HG03280 (cell line): ENCODE measurements at regions not wholly inside any gene's neighbourhood (a gene's known extent, or its start where the extent isn't known, plus 50 kb on each side); places are given as distances from the start of the nearest gene placed in this dataset.
A peak's percentile ranks its signal among the peaks of the same experiment; 100 is the strongest.

ENCODE experiments used
- ATAC-seq: cut with Tn5 transposase; IDR thresholded peaks from one replicate; pipeline ENCODE4 v1.9.1; 2021; ENCODE audit warnings: mild to moderate bottlenecking, moderate library complexity; ENCODE audit not compliant: unreplicated experiment

DNA sequence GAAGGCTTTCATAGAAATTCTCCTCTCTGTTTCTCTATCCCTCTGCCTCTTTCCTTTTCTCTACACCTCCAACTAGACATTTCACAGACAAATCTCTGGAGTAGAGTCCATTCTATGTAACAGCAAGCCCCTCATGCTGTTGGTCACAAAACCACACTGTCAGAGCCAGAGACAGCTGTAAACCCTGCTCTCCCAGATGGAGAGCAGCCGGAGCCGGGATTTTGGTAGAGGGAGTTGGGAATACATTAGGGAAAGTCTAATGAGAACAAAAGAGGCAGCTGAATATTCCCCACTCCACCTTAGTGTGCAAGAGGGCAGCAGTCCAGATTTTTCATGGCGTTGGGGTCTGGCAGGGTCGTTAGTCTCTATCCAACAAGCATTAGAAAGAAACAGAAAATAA lies 68.3 kb upstream of the EDN1 start:
- no peak for ATAC-seq

DNA sequence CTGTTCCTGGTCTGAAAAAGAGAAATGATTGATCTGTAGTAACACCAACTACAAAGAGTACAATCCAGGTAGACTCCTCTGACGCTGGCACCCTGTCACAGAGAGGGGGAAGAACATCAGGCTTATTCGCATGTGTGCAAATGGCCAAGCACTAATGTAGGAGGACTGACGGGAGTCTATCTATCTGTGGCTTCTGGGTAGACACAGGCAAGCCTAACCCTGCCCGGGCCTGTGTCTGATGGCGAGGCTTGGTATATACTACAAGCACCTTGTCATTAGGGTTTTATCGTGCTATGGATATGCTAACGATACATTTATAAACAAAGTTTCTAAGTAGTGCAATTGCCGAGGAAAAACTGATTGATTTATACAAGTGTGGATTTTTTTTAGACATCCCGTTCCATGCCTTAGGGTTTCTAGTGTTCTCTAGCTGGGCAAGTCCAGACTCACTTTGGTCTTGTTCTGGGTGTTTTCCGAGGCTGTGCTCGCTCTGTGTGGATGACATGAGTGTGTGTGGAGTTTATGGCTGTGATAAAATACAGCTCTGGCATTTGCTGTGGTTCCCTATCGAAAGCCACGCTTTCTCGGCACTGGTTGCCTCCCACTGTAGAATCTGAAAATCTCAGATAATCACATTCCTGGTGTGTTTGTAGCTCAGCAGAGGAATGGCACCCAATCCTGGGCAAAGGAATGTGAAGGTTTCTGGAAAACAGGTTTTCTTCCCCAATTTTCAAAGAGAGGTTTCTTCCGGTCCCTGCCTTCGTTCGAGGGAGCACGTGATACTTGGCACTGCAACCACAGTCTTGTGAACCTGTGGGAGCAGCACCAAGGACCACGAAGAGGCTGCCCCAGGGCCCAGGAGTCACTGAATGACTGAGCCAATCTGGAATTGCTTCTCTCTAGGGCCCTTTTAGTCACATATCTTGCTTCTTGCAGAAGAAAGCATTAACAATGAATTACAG lies 67.5 kb upstream of the EDN1 start:
- ATAC-seq: no peak

DNA sequence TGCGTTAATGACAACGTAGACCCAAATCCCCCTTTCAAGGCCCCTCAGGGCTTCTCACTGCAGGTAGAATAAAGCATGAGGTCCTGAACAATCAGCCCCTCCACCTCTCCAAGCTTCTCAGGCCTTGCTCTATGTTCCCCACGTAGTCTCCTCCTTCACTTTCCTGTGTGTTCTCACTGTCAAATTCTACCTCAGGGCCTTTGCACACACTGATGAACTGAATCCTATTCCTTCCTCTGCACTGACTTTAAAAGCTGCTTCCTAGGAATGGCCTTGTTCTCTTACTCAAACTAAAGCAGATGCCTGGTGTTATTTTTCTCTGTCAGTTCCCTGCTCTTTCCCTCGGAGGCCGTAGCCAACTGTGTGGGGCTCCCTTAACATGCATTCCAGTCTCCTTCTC lies 66.8 kb upstream of the EDN1 start:
- no peak for ATAC-seq

DNA sequence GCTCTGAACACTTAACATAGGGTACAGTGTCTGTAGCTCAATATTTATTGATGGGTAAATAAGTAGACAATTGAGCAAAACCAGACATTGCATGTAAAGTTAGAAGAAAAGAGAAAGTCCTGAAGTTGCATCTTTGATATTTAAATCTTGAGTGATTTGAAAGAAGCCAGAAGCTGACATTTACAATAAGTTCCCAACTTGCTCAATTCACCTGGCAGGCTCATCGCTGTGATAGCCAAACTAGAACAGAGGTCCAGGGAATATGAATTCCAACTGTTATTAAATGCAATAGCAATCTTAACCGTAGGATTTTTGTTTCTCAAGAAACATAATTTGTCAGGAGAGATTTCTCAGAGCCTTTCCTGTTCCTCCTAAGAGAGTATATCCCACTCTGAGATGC lies 65.9 kb upstream of the EDN1 start:
- ATAC-seq: no peak

DNA sequence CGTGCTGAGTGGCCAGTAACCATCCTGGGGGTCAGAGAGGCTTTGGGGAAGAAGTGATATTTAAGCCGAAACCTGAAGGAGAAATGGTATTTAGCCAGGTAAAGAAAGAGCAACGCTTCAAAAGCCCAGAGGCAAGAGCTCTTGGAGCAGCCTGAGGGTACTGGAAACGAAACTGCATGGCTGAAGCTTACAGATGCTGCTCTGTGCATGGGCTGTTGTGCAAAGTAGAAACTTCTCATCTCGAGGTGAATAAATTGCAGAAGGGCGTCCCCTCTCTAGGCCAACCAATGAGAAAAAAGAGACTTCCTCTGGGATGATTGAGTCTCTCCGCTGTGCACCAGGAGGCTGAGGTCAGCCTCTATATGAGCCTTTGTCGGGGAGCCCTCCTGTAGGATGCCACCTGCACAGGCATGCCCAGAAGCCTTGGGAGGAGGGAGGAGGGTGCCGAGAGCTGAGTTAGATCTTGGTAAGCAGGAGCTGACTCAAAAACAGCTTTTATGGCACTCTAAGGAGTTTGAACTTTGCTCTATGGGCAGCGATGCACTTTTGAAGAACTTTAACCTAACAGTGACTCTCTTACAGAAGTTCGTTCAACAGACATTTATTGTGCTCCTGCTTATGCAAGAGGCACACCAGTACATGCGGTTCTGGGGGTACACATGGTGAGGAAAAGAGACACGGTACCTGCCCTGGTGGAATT lies 61.6 kb upstream of the EDN1 start:
- ATAC-seq: no peak

DNA sequence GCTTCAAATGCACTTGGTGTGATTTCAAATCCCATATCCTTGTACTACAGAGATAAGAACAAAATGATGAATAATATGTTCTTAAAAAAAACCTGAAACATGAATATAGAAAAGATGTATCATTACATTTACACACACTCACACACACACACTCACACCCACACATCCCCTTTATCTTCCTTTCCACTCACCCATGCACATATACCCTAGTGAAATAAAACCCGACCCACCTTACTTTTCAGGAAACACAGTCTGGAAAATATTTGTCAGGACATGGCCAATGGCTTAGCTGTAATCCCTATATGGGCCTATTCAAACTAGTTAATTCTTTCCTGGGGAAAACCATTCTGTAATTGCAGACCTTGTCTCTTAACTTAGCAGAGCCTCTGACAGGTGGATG lies 60.8 kb upstream of the EDN1 start:
- no peak for ATAC-seq

DNA sequence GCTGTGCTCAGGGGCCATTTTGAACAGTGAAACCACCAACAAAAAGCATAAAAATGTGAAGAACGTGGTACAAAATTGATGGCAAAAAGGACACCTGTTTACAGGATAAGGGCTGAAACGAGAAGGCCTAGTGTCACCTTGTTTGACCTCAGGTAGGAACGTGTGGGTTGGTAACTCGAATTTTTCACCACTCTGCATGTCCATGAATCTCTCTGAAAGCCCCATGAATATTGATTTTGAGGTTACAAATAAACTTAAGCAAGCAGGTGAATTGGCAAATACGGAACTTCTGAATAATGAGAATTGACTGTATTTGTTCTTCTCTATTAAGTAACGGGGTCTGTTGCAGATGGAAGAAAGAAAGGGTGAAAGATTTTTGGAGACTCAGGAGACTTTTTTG lies 59.6 kb upstream of the EDN1 start:
- no peak for ATAC-seq

DNA sequence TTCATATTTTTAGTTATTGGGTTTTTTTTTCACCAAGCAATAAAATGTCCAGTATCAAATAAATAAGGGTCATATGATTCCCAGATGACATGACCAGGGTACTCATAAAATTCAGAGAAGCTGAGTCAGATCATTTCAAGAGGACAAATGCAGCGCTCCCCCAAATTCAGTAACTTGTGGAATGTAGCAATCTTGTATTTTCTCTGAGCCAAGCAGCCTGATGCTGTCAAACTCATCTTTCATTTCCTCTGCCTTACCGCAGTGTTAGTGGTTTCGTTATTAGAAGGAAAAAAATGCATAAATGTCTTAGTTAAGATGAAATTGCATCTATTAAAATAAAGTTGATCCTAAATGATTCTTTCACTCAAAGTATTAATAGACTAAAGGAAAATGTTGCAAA lies 57.8 kb upstream of the EDN1 start:
- ATAC-seq: peak; percentile 73

DNA sequence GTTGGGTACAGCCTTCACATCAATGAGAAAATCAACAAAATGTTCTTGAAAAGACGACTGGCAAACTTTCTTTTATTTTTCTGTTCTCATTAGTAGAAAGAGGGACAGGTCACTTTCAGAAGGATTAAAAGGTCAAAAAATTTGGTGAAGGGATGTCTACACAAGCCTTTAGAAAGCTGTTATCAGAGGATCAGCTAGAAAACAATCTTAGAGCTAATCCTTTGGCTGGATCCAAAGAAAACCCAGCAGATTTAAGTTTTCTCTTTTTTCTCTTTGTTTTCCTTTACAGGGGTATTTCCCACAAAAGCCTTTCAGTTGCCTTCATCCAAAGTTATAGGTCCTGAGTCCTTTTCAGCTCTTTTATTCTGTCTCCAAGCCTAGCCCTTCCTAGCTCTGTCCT lies 57.3 kb upstream of the EDN1 start:
- no peak for ATAC-seq

DNA sequence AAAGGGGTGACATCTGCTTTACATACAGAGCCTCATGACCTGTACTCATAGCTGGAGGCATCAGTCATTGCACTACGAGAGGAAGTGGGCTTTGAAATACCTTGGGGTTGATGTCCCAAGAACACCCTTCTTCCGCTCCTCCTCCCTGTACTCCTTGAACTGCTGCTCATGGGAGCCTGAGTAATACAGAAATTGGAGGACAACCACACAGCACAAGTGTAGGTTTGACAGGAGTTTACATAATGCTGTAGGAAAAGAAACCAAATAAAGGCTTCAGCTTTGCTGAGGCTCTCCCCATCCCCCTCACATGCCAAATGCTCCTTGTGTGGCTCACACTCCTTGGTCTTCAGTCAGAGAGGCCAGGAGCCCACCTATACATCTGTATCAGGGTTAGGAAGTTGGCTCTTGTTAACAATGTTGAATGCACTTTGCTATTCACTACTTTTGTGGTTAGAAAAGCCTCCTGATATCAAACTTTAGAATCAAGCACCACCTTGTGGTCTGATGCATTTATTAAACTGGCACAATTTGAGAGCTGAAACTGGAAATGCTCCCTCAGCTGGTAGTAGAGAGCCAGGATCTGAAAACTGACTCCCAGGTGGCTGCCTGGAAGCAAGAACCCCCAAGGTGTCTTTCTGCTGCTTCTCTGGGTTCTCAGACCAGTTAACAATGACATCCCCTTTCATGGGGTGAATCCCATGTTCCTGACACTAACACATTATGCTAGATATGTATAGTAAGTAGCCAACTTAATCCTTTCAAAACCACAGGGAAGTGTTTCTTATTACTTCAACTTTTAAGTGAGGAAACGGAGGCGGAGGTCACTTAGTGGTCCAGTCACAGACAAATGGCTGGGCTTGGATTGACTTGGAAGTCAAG lies 56.2 kb upstream of the EDN1 start:
- ATAC-seq: peak; percentile 52

DNA sequence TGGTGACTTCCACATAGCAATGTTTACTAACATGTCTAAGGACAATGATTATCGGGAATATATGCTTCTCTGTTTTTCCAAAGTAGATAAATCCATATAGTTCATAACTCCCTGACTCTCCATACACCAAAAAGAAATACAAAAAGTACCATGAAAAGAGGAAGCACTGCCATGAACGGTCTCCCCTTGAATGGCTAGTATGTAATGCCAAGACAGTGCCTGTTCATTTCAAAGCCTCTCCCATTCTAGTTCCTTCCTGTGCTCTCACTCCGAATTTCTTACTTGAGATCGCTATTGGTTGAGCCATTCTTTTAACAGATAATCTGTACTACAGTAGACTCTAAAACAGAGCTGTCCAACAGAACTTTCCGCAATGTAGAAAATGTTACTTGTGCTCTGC lies 54.8 kb upstream of the EDN1 start:
- ATAC-seq: no peak

DNA sequence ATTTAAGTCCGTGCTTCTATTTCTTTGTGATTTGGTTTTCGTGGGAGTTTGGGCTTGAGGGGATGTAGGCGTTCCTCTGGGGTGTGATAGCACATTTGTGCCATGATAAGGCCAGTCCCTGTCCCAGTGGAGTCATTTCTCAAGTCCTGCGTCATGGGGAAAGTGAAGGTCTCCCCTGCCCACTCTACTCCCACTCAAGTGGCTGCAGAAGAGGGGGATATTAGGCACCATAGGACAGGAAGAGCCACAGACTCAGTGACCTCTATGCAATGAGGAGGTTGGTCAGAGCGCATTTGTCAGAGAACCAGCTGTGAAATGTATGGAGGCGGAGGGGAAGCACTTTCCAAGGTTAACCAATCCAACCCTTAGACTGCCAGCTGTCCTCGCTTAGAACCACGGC lies 51.9 kb upstream of the EDN1 start:
- no peak for ATAC-seq
